H54 (cell line): ENCODE measurements at regions not wholly inside any gene's neighbourhood (a gene's known extent, or its start where the extent isn't known, plus 50 kb on each side); places are given as distances from the start of the nearest gene placed in this dataset.

Experiments
- DNase-seq: peaks from one replicate; pipeline ENCODE4 v3.0.0; 2011; ENCODE audit warnings: low spot score, mixed read lengths; ENCODE audit not compliant: insufficient read length
- FAIRE-seq: peaks from 3 replicates; lab custom pipeline; 2011; peaks lifted over from hg19 to GRCh38; lab: Jason Lieb, UNC
- POLR2A ChIP-seq: IDR thresholded peaks from 2 replicates; pipeline ENCODE4 v1.6.1; 2011; ENCODE audit warnings: low read depth, mild to moderate bottlenecking, low read length

DNA sequence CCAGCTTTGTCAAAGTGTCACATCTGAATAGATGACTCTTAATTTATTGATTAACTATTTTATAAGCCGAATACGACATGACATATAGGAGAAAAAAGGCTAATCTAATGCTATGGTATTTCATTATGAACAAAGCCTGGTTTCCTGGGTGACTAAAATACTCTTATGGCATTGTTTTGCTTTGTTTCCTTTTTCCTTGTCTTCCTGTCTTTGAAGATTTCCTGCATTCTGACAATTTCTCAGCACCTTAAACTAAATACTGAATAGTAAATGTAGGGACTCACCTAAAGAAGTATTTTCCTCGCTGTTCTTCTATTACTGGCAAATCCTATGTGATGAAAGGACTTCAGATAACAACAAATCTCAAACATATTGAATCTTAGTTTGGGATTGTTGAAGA is 1284.5 kb downstream of the EFNA5 start:
- no peak for TF ChIP-seq POLR2A
- FAIRE-seq (peak; percentile 41), DNase-seq (no peak)

DNA sequence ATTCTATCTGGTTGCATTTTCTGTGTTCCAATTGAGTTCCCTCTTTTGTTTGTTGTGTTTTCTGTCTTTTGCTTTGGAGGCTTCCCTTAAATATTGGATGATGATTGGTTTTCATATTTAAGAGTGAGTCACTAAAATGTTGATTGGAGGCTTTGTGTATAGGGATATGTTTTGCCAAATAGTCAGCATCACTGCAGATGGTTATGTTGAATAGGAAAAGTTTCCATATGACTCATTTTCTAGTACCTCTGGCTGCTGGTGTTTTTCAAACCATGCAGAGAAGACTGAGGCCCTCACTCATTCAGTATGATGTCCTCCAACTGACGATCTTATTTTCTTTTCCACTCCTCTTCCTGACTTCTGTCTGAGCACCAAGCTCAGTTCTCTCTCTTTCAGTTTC is 1290.0 kb downstream of the EFNA5 start:
- no peak for TF ChIP-seq POLR2A
- FAIRE-seq (peak; percentile 92), DNase-seq (no peak)

DNA sequence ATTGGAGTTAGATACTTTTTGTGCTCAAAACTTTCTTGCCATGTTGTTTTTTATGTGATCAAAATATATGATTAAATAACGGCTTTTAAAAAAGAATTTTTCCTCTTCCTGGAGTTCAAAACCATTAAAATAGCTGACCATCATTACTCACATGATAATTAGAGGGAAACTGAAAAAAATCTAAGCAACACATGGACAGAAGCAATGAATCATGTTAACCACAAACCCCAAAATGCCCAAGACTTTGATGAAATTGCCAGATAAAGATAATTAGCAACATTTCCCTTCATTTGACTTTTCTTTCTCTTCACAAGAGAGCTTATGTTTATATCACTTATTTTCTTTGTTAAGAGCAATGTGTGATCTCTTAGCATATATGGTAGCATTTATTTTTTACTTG is 1294.2 kb downstream of the EFNA5 start:
- no peak for TF ChIP-seq POLR2A
- DNase-seq = no peak
- peak; percentile 95 for FAIRE-seq

DNA sequence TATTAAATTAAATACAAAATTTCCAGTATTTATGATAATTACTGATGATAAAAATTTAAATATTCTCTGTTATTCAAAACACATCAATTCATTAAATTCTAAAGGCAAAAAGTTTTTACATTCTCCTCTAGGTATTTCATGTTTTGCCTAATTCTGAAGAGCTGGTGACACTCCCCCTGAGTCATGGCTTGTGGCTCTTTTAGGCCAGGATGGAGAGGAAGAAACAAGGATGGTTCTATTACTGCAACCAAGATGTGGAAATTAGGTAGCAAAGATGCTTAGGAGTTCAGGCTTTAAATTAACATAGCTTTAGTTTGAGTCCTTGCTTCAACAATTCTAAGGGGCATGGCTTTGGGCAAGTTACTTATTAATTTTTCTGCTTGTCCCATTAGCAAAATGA is 1295.8 kb downstream of the EFNA5 start:
- TF ChIP-seq POLR2A = no peak
- peak; percentile 57 for FAIRE-seq

DNA sequence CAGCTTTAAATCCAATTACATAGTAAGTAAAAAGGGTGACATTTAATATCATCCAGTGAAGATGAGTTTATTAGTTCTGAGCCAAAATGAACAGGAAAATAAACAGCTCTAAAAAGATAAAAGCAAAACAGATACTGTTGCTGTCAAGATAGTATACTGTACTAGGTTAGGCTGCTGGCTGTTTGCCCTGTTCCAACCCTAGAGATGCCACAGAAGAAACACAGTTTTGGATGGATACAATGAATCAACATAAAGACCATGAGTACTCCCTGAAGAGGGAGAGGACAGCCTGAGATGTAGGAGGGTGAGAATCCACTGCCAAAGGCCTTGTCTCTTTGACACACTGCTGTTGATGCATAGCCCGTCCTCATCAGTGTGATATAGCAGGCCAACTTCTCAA is 1302.7 kb downstream of the EFNA5 start:
- FAIRE-seq (no peak), DNase-seq (no peak)
- TF ChIP-seq POLR2A = no peak

More for the DNA sequence above, 1295.8 kb downstream of the EFNA5 start:
- no peak for DNase-seq

DNA sequence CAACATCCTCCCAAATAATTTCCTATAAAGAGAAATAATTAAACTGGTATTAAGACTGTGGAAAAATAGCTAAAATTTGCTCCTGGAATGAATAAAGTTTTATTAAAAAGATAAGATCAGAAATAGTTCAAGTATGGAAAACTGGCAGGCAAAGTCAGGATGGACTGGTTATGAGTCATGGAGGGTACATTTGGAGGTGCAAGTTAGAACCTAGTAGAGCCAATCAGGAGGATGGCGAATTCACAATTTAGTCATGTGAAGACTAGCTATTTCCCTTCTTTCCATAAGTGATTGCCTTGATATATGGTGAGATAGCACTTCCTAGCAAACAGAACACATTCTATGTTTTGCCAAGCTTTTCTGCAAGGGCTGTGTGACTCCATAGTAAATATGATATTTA is 1303.5 kb downstream of the EFNA5 start:
- DNase-seq (no peak), FAIRE-seq (no peak)
- no peak for TF ChIP-seq POLR2A

DNA sequence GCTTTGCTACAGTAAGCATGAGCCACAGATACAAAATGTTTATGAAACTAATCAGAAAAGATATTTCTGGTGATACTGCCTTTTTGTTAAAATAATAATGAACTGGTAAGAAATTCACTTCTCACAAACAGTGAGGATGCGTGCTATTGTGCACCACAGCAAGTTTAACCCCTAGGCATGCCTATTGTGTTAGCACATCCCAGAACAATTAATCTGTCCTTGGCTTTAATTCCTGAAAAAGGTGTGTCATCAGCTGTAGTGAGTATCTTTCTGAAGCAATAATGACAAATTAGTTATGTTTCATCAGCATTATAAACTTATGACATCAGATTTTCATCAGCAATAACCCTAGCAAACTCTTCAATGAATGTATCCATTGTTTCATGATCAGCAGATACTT is 1307.2 kb downstream of the EFNA5 start:
- no peak for TF ChIP-seq POLR2A
- FAIRE-seq = peak; percentile 52
- no peak for DNase-seq

- FAIRE-seq (no peak), DNase-seq (no peak)
- no peak for TF ChIP-seq POLR2A
Observed at GRCh38 chr5:106361905-106362304, 1308.8 kb downstream of the EFNA5 start.

DNA sequence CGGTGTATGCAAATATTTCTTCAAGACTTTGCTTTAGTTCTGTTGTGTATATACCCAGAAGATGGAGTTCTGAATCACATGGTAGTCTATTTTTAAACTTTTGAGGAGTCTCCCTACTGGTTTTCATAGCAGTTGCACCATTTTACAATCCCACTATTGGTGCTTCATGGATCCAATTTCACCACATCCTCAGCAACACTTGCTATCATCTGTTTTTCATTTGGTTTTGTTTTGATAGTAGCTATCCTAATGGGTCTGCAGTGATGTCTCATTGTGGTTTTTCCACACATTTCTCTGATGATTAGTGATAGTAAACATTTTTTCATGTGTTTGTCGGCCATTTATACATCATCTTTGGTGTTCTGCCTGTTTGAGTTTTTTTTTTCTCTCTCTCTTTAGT is 1339.3 kb downstream of the EFNA5 start:
- TF ChIP-seq POLR2A = no peak
- FAIRE-seq (no peak), DNase-seq (no peak)

DNA sequence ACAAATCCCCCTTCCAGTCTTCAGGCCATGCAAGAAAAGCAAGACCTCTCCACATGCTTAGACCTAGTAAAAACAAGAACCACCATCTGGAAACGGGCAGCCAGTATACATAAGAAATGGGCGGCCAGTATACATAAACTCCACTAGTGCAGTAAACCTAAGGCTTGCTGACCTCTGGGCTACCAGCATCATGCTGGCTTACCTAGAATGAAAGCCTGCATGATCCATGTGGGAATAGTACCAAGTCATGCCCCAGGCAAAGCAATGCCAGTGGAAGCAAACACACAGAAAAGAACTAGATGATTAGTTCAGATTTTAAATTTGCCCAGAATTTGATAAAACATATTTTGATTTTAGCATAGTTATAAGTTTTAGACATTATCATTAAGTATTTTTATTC is 1346.4 kb downstream of the EFNA5 start:
- DNase-seq = no peak
- no peak for FAIRE-seq
- no peak for TF ChIP-seq POLR2A

- FAIRE-seq = no peak
- no peak for DNase-seq
- no peak for TF ChIP-seq POLR2A
Observed at GRCh38 chr5:106321242-106321641, 1349.5 kb downstream of the EFNA5 start.

DNA sequence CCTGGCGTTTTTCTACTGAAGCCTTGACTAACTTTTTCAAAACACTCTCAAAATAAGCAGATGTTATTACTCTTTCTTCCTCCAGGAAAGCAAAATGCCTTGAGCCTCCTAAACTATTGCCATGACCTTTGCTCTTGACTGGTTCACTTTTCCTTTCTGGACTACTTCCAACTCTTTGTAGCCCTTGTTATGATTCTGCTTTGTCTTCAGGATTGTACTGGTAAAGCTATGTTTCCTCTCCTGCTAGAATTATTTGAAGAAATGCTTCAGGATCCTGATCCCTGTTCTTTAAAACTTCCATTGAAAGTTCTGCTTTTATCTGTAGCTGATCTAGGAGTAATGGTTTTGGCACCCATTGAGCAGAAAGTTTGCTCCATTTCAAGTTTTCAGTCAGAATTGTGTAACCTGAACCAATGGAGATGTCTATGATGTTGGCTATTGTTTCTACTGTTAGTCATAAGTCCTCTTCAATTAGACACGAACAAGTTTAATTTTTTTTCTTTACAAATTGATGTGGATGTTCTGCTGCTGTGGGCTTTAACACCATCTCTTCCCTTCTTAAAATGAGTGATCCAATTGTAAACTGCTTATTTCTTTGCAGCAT is 1356.4 kb downstream of the EFNA5 start:
- DNase-seq = no peak

DNA sequence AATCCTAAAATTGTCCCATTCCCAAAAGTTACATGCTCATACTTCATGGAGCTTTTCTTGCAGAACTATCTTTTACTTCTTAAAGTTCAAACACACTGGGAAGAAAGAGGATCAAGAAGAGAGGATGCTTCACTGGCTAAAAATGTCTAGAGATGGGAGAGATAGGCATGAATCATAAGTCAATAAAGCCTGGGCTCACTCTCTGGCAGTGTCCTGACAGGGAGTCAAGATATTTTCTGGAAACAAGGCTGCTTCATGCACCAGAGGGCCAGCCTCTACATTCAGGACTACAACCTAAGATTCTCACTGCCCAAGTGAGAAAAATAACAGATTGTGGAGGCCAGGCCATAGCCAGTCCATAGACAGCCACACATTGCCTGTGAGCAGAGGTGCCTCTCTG is 1358.4 kb downstream of the EFNA5 start:
- DNase-seq = peak; percentile 6
- TF ChIP-seq POLR2A = no peak
- peak; percentile 81 for FAIRE-seq

More for the DNA sequence above, 1356.4 kb downstream of the EFNA5 start:
- peak; percentile 61 for FAIRE-seq
- TF ChIP-seq POLR2A = no peak

DNA sequence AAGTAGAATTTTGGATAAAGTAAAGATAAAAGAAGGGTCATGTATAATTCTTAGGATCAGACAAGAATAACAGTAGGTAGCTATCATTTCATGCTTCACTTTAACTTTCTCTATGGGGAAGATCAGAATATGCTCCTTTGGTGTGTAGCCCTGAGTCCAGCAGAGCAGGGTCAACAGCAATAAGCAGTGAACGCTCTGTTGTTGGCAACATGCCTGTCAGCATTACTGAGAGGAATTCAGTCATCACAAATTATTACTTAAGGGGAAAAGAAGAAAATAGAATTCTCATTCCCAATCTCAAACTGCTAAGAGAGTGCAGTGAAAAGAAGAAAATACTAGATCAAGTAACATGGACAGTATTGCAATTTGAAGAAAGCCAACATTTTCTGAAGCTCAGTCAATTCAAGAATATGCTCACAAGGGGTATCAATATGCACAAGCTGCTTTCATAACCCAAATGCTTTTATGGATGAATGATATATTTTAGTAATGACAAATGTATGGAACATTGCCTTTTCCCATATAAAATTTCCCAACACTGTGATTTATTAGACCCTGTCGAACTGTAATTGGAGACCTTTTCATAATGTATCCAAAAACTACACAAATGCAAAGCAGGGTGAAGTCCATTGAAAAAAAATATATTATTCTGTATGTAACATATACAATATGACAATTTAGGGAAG is 1359.4 kb downstream of the EFNA5 start:
- no peak for DNase-seq
- FAIRE-seq = peak; percentile 64
- TF ChIP-seq POLR2A = no peak

DNA sequence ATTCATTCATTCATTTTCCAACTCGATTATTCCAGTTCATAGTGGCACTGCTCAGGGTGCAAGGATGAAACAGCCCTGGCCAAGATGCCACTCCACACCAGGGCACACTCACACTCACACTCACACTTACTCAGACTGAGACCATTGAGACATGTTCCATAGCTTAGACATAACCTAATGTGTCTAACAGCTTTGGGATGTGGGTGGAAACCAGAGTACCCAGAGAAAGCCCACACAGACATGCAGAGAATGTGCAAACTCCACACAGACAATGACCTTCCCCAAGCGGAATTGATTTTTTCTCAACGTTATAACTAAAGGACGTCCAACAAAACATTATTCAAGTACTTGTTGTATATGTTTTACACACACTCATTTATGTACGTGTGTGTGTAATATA is 1363.5 kb downstream of the EFNA5 start:
- no peak for FAIRE-seq

More for the DNA sequence above, 1363.5 kb downstream of the EFNA5 start:
- no peak for DNase-seq
- no peak for TF ChIP-seq POLR2A
